Body of pancreas (tissue), 4 donors: ENCODE measurements at regions not wholly inside any gene's neighbourhood (a gene's known extent, or its start where the extent isn't known, plus 50 kb on each side); places are given as distances from the start of the nearest gene placed in this dataset.
A peak's percentile ranks its signal among the peaks of the same experiment; 100 is the strongest.

ENCODE experiments used
- ATAC-seq: fragments of 150-250 bp; one replicate; pipeline ENCODE4 v1.9.1; 2016
- DNase-seq, 4 donors: peaks; one replicate each; pipeline ENCODE4 v3.0.0-alpha.2; 2019
- H3K27ac ChIP-seq, 4 donors: fragments of 200-600 bp; sonication (generic); 1 replicate in 3 of 4; 2 replicates in 1 of 4; pipeline versions ENCODE4 v1.5.1 to v1.6.1; 2016 to 2019; ENCODE audit warnings: mild to moderate bottlenecking in 1 of 4, mixed read lengths in 1 of 4, moderate library complexity in 1 of 4
- H3K27me3 ChIP-seq, 2 donors: fragments of 200-600 bp; sonication (generic); one replicate each; pipeline ENCODE4 v1.6.0; 2016; ENCODE audit warnings: mild to moderate bottlenecking in 1 of 2
- H3K36me3 ChIP-seq, 2 donors: fragments of 200-600 bp; sonication (generic); replicated peaks in 1 of 2; 2 replicates each; pipeline ENCODE4 v1.5.1; 2016; ENCODE audit warnings: low read depth in 2 of 2; ENCODE audit not compliant: insufficient read depth in 1 of 2
- H3K4me1 ChIP-seq: fragments of 200-600 bp; sonication (generic); one replicate; pipeline ENCODE4 v1.6.0; 2016
- H3K4me3 ChIP-seq, 2 donors: fragments of 200-600 bp; sonication (generic); 1 replicate in 1 of 2; 2 replicates in 1 of 2; pipeline ENCODE4 v1.5.1; 2016 to 2019
- H3K9me3 ChIP-seq, 3 donors: fragments of 200-600 bp; sonication (generic); 1 replicate in 2 of 3; 2 replicates in 1 of 3; pipeline ENCODE4 v1.5.1; 2016
- POLR2A ChIP-seq, 3 donors: fragments of 450-650 bp; IDR thresholded peaks; one replicate each; pipeline ENCODE4 v1.6.1; 2016; ENCODE audit warnings: antibody characterized with exemption in 3 of 3, mild to moderate bottlenecking in 2 of 3
- WGBS, 2 donors: methylation state at CpG; one replicate each; pipeline ENCODE4 v1.1.5; 2017; 5-methylcytosine and 5-hydroxymethylcytosine counted together
- intact Hi-C: fragments of 100-400 bp; cut with DNase I; formaldehyde crosslinking; loops from one replicate; pipeline ENCODE4 v1.15.1; 2023
- TF ChIP-seq, protein P1 (sequence below), 7 experiments: fragments of 450-650 bp in 4 of 7; fragments of 200-600 bp in 3 of 7; sonication (generic) in 3 of 7; IDR thresholded peaks; one replicate each; pipeline ENCODE4 v1.5.1; 2016 to 2019; ENCODE audit warnings: antibody characterized with exemption in 7 of 7

DNA sequence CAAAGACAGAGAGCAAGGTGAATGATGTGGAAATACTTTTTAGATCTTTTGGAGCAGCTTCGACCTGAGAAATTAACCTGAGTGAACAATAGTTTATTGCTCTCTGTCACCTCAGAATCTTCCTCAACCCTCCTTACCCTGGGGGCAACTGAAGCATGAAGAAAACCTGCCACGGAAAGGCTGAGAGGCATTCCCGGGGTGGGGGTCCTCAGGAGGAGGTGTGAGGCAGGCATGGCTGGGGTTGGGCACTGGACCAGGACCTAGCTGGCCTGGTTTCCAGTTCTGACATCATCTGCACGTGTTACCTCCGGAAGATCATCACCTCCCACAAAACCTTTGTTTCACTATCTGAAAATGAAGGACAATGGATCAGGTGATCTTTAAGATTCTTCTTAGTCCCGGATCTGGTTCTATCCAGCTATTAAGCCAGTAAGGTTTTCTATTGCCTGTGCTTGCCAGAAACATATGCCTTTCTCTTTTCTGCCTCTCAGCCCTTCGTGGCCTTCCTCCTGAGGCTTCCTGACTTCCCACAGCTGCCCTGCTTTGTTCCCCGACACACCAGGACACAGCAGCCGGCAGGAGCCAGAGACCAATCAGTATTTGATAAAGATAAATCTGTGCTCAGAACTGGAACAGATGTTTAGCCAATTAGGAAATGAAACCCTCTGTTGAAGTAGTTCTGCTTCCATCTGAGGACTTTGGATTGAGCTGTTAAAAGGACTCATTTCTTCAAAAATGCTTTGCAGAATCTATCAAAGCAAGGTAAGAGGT lies 232.5 kb downstream of the TDRD15 start:
- H3K9me3 ChIP-seq: no peaks in the 10 kb centered on the region
- intact Hi-C loops: no loop called here
- H3K27me3 ChIP-seq: no peaks in the 10 kb centered on the region
- no peak overlapping the region for H3K4me3 ChIP-seq
- DNase-seq (peak in 1 of 4 donors; percentile 15), ATAC-seq (no peak)
- TF ChIP-seq, protein P1, sequence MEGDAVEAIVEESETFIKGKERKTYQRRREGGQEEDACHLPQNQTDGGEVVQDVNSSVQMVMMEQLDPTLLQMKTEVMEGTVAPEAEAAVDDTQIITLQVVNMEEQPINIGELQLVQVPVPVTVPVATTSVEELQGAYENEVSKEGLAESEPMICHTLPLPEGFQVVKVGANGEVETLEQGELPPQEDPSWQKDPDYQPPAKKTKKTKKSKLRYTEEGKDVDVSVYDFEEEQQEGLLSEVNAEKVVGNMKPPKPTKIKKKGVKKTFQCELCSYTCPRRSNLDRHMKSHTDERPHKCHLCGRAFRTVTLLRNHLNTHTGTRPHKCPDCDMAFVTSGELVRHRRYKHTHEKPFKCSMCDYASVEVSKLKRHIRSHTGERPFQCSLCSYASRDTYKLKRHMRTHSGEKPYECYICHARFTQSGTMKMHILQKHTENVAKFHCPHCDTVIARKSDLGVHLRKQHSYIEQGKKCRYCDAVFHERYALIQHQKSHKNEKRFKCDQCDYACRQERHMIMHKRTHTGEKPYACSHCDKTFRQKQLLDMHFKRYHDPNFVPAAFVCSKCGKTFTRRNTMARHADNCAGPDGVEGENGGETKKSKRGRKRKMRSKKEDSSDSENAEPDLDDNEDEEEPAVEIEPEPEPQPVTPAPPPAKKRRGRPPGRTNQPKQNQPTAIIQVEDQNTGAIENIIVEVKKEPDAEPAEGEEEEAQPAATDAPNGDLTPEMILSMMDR (IDR thresholded peaks at IDR 0.05): no peak
- no peak for TF ChIP-seq POLR2A (IDR thresholded peaks at IDR 0.05)
- H3K36me3 ChIP-seq: no peaks in the 10 kb centered on the region
- H3K4me1 ChIP-seq: no peaks in the 10 kb centered on the region
- 33 to 38% methylated on average over 9 of the region's 9 CpGs for WGBS, 2 donors
- H3K27ac ChIP-seq: no peak overlapping the region

DNA sequence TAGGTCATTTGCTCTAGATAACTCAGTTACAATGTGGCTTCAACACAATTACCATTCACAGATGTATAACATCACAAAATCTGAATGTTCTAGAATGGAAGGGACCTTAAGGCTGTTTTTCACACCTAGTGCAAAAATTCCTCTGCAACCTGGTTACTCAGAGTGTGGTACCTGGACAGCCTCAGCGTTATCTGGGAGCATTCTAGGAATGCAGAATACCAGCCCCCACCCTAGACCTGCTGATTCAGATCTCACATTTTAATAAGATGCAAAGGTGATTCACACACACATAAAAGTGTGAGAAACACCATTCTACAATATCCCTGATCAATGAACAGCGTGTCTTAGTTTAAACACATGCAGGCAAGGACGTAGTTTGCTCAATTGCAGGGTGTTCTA lies 233.1 kb downstream of the TDRD15 start:
- WGBS, 2 donors: 36 to 45% methylated on average over 3 of the region's 3 CpGs

DNA sequence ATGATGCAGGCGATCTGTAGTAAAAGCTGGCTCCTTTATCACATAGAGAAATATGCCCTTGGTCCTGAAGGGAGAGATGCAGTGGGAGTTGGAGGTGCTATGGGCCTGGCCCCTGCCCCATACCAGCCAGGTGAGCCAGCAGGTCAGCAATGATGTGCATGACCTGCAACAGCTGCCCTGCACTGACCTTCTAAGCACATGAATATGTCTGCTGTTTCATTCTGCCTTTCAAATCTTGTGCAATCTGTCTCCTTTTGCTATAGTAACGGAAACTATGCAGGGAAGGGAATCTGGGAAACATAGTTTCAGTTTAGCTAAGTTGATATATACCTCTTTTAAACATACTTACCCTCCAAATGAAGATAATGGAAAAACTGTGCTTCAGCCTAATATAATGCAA lies 235.2 kb downstream of the TDRD15 start:
- no peak for TF ChIP-seq POLR2A (IDR thresholded peaks at IDR 0.05)
- TF ChIP-seq, protein P1 (IDR thresholded peaks at IDR 0.05): no peak
- Histone ChIP-seq H3K27me3 (no peaks in the 10 kb centered on the region), H3K4me3 (no peak overlapping the region), H3K36me3 (no peaks in the 10 kb centered on the region), H3K4me1 (no peaks in the 10 kb centered on the region), H3K9me3 (no peaks in the 10 kb centered on the region), H3K27ac (no peak overlapping the region)
- DNase-seq: no peak
- no peak for ATAC-seq
- intact Hi-C loops: no loop called here
- WGBS, 2 donors: 67 to 68% methylated on average over 2 of the region's 2 CpGs

More for the DNA sequence above, 233.1 kb downstream of the TDRD15 start:
- Histone ChIP-seq H3K4me3 (no peak overlapping the region), H3K4me1 (no peaks in the 10 kb centered on the region), H3K27ac (no peak overlapping the region), H3K27me3 (no peaks in the 10 kb centered on the region), H3K9me3 (no peaks in the 10 kb centered on the region), H3K36me3 (no peaks in the 10 kb centered on the region)
- ATAC-seq: no peak
- no peak for DNase-seq
- intact Hi-C loops: no loop called here
- TF ChIP-seq POLR2A (IDR thresholded peaks at IDR 0.05): no peak
- TF ChIP-seq, protein P1 (IDR thresholded peaks at IDR 0.05): no peak

DNA sequence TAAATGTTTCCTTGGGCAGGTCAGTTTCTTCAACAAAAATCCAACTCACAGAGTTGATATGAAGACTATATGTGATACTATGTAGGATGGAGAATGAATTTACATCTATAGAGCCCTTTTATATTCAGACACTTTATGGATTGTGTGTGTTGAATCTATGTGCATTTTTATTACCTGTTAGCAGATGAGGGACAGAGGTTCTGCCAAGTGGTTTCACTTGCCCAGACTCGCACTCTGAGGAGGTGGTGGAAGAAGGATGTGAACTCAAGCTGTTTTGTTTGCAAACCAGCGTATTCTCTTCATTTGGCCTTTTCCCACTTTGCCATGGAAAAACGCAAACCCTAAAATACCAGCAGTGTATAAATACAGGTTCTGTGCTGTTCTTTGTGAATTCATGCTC lies 237.6 kb downstream of the TDRD15 start:
- WGBS, 2 donors: 70 to 71% methylated on average over 3 of the region's 3 CpGs
- no peak overlapping the region for H3K27ac ChIP-seq

More for the DNA sequence above, 237.6 kb downstream of the TDRD15 start:
- no peak for TF ChIP-seq POLR2A (IDR thresholded peaks at IDR 0.05)
- TF ChIP-seq, protein P1 (IDR thresholded peaks at IDR 0.05): no peak
- no peak for DNase-seq
- ATAC-seq: no peak
- Histone ChIP-seq H3K27me3 (no peaks in the 10 kb centered on the region), H3K4me3 (no peak overlapping the region), H3K36me3 (no peaks in the 10 kb centered on the region), H3K9me3 (no peaks in the 10 kb centered on the region), H3K4me1 (no peaks in the 10 kb centered on the region)
- intact Hi-C loops: no loop called here
